ENCODE measurements at regions not wholly inside any gene's neighbourhood (a gene's known extent, or its start where the extent isn't known, plus 50 kb on each side); places are given as distances from the start of the nearest gene placed in this dataset.
"Not testable (repeated sequence)": the region's sequence is repeated elsewhere in the genome, so short reads cannot be mapped to it uniquely, and the experiment has no call there.

DNA sequence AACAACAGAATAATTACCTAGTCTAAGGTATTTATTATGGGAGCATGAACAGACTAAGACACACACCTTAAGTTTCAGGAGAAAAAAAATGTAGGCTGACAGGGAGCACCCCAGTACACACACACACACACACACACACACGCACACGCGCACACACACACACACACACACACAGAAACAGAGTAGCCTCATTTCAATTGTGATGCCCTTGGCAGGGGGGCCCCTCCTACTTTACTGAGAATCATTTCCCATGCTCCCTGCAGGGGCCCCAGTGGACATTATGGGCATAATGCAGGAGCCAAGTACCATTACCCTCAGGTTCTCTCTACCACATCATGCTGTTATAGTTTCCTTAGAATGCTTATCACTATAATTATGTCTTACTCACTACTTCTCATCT lies 104.9 kb downstream of the CDC7 start:
- H3K4me3 ChIP-seq (ENCODE audit: low read depth in 1 of 2, low read length in 2 of 2), result no peak overlapping the region
- H3K27ac ChIP-seq (ENCODE audit: low read depth, low read length), result no peak overlapping the region

DNA sequence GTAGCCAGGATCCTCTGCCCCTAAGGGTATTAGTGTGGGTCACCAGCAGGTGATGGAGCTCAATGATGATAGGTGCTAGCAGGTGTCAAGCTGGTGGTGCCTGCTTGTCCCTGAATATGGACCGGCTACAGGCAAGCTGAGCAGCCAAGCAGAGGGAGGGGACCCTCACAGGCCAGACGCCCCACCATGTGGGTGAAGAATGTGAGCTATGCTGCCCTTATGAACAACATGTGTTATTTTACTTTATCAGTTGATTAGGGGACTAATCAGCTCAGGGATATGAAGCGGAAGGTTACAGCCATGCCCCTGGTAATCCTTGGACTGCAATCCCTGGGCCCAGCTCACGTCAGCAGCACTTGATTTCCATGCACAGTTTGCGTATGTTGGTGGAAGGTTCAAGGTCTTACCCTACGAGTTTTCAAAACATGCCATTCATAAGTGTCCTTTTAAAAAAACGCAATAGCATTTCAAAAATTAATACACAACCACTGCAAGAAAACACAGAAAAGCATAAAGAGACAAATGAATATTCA lies 106.0 kb downstream of the CDC7 start:
- Histone ChIP-seq H3K4me1 (ENCODE audit: control insufficient read depth in 1 of 2, insufficient read depth in 2 of 2, low read length in 2 of 2) (no peaks in the 10 kb centered on the region), H3K27me3 (ENCODE audit: control insufficient read depth in 1 of 2, insufficient read depth in 2 of 2, low read length in 2 of 2) (no peaks in the 10 kb centered on the region), H3K9me3 (ENCODE audit: control insufficient read depth in 1 of 2, low read length in 2 of 2) (no peaks in the 10 kb centered on the region), H3K27ac (ENCODE audit: low read depth, low read length) (no peak overlapping the region), H3K4me3 (ENCODE audit: low read depth in 1 of 2, low read length in 2 of 2) (no peak overlapping the region), H3K36me3 (ENCODE audit: control insufficient read depth in 1 of 2, insufficient read depth in 2 of 2, low read length in 2 of 2) (no peaks in the 10 kb centered on the region), H3K9ac (ENCODE audit: low read depth in 1 of 2, low read length in 2 of 2) (no peak overlapping the region)

More for the DNA sequence above, 104.9 kb downstream of the CDC7 start:
- no peaks in the 10 kb centered on the region for H3K27me3 ChIP-seq (ENCODE audit: control insufficient read depth in 1 of 2, insufficient read depth in 2 of 2, low read length in 2 of 2)
- no peaks in the 10 kb centered on the region for H3K9me3 ChIP-seq (ENCODE audit: control insufficient read depth in 1 of 2, low read length in 2 of 2)
- H3K9ac ChIP-seq (ENCODE audit: low read depth in 1 of 2, low read length in 2 of 2), result no peak overlapping the region
- no peaks in the 10 kb centered on the region for H3K4me1 ChIP-seq (ENCODE audit: control insufficient read depth in 1 of 2, insufficient read depth in 2 of 2, low read length in 2 of 2)
- H3K36me3 ChIP-seq (ENCODE audit: control insufficient read depth in 1 of 2, insufficient read depth in 2 of 2, low read length in 2 of 2), result no peaks in the 10 kb centered on the region

GRCh38 chr1:91607686-91608085 lies 107.0 kb downstream of the CDC7 start:
- H3K27me3 ChIP-seq (ENCODE audit: control insufficient read depth in 1 of 2, insufficient read depth in 2 of 2, low read length in 2 of 2); H3K4me3 ChIP-seq (ENCODE audit: low read depth in 1 of 2, low read length in 2 of 2); H3K4me1 ChIP-seq (ENCODE audit: control insufficient read depth in 1 of 2, insufficient read depth in 2 of 2, low read length in 2 of 2); H3K36me3 ChIP-seq (ENCODE audit: control insufficient read depth in 1 of 2, insufficient read depth in 2 of 2, low read length in 2 of 2); H3K9ac ChIP-seq (ENCODE audit: low read depth in 1 of 2, low read length in 2 of 2); H3K9me3 ChIP-seq (ENCODE audit: control insufficient read depth in 1 of 2, low read length in 2 of 2); H3K27ac ChIP-seq (ENCODE audit: low read depth, low read length): not testable (repeated sequence)

- H3K36me3 ChIP-seq (ENCODE audit: control insufficient read depth in 1 of 2, insufficient read depth in 2 of 2, low read length in 2 of 2), result no peaks in the 10 kb centered on the region
- no peak overlapping the region for H3K4me3 ChIP-seq (ENCODE audit: low read depth in 1 of 2, low read length in 2 of 2)
- no peak overlapping the region for H3K27ac ChIP-seq (ENCODE audit: low read depth, low read length)
- H3K9ac ChIP-seq (ENCODE audit: low read depth in 1 of 2, low read length in 2 of 2), result no peak overlapping the region
- no peaks in the 10 kb centered on the region for H3K9me3 ChIP-seq (ENCODE audit: control insufficient read depth in 1 of 2, low read length in 2 of 2)
- H3K27me3 ChIP-seq (ENCODE audit: control insufficient read depth in 1 of 2, insufficient read depth in 2 of 2, low read length in 2 of 2), result no peaks in the 10 kb centered on the region
- H3K4me1 ChIP-seq (ENCODE audit: control insufficient read depth in 1 of 2, insufficient read depth in 2 of 2, low read length in 2 of 2), result no peaks in the 10 kb centered on the region
Observed at GRCh38 chr1:91608876-91609275, 108.2 kb downstream of the CDC7 start.

DNA sequence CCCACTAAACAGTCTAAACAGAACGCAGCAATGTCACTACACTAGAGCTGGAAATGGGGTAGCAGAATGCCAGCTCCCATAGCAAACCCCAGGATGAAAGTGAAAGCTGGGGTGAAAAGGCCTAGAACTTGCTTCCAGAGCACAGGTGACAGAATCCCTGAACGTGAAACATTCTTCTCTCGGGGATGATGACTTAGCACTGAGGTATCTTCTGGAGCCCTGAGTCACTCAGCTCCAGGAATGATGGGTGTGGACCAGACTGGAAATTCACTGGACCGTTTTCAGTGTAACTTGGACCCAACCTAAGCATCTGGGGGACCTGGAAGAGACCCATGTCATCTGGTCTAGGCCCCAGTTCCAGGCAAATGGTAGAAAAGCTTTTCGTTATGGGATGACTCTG lies 108.9 kb downstream of the CDC7 start:
- H3K9me3 ChIP-seq (ENCODE audit: control insufficient read depth in 1 of 2, low read length in 2 of 2), result no peaks in the 10 kb centered on the region
- H3K4me3 ChIP-seq (ENCODE audit: low read depth in 1 of 2, low read length in 2 of 2), result no peak overlapping the region
- H3K27ac ChIP-seq (ENCODE audit: low read depth, low read length), result no peak overlapping the region
- H3K4me1 ChIP-seq (ENCODE audit: control insufficient read depth in 1 of 2, insufficient read depth in 2 of 2, low read length in 2 of 2), result no peaks in the 10 kb centered on the region
- H3K27me3 ChIP-seq (ENCODE audit: control insufficient read depth in 1 of 2, insufficient read depth in 2 of 2, low read length in 2 of 2), result no peaks in the 10 kb centered on the region
- no peak overlapping the region for H3K9ac ChIP-seq (ENCODE audit: low read depth in 1 of 2, low read length in 2 of 2)
- no peaks in the 10 kb centered on the region for H3K36me3 ChIP-seq (ENCODE audit: control insufficient read depth in 1 of 2, insufficient read depth in 2 of 2, low read length in 2 of 2)

- Histone ChIP-seq H3K4me1 (ENCODE audit: control insufficient read depth in 1 of 2, insufficient read depth in 2 of 2, low read length in 2 of 2) (no peaks in the 10 kb centered on the region), H3K9ac (ENCODE audit: low read depth in 1 of 2, low read length in 2 of 2) (no peak overlapping the region), H3K27me3 (ENCODE audit: control insufficient read depth in 1 of 2, insufficient read depth in 2 of 2, low read length in 2 of 2) (no peaks in the 10 kb centered on the region), H3K9me3 (ENCODE audit: control insufficient read depth in 1 of 2, low read length in 2 of 2) (no peaks in the 10 kb centered on the region), H3K4me3 (ENCODE audit: low read depth in 1 of 2, low read length in 2 of 2) (no peak overlapping the region), H3K27ac (ENCODE audit: low read depth, low read length) (no peak overlapping the region), H3K36me3 (ENCODE audit: control insufficient read depth in 1 of 2, insufficient read depth in 2 of 2, low read length in 2 of 2) (no peaks in the 10 kb centered on the region)
Observed at GRCh38 chr1:91610102-91610501, 109.5 kb downstream of the CDC7 start.

- Histone ChIP-seq H3K4me3 (ENCODE audit: low read depth in 1 of 2, low read length in 2 of 2) (no peak overlapping the region), H3K9me3 (ENCODE audit: control insufficient read depth in 1 of 2, low read length in 2 of 2) (no peaks in the 10 kb centered on the region), H3K36me3 (ENCODE audit: control insufficient read depth in 1 of 2, insufficient read depth in 2 of 2, low read length in 2 of 2) (no peaks in the 10 kb centered on the region), H3K4me1 (ENCODE audit: control insufficient read depth in 1 of 2, insufficient read depth in 2 of 2, low read length in 2 of 2) (no peaks in the 10 kb centered on the region), H3K9ac (ENCODE audit: low read depth in 1 of 2, low read length in 2 of 2) (no peak overlapping the region), H3K27me3 (ENCODE audit: control insufficient read depth in 1 of 2, insufficient read depth in 2 of 2, low read length in 2 of 2) (no peaks in the 10 kb centered on the region), H3K27ac (ENCODE audit: low read depth, low read length) (no peak overlapping the region)
Observed at GRCh38 chr1:91610789-91611188, 110.1 kb downstream of the CDC7 start.

GRCh38 chr1:91611483-91611917 lies 110.8 kb downstream of the CDC7 start:
- no peaks in the 10 kb centered on the region for H3K9me3 ChIP-seq (ENCODE audit: control insufficient read depth in 1 of 2, low read length in 2 of 2)
- no peak overlapping the region for H3K4me3 ChIP-seq (ENCODE audit: low read depth in 1 of 2, low read length in 2 of 2)

GRCh38 chr1:91613595-91613994 lies 112.9 kb downstream of the CDC7 start:
- Histone ChIP-seq H3K9ac (ENCODE audit: low read depth in 1 of 2, low read length in 2 of 2) (no peak overlapping the region), H3K36me3 (ENCODE audit: control insufficient read depth in 1 of 2, insufficient read depth in 2 of 2, low read length in 2 of 2) (no peaks in the 10 kb centered on the region), H3K27me3 (ENCODE audit: control insufficient read depth in 1 of 2, insufficient read depth in 2 of 2, low read length in 2 of 2) (no peaks in the 10 kb centered on the region), H3K4me1 (ENCODE audit: control insufficient read depth in 1 of 2, insufficient read depth in 2 of 2, low read length in 2 of 2) (no peaks in the 10 kb centered on the region), H3K27ac (ENCODE audit: low read depth, low read length) (no peak overlapping the region), H3K4me3 (ENCODE audit: low read depth in 1 of 2, low read length in 2 of 2) (no peak overlapping the region), H3K9me3 (ENCODE audit: control insufficient read depth in 1 of 2, low read length in 2 of 2) (no peaks in the 10 kb centered on the region)

More at GRCh38 chr1:91611483-91611917, 110.8 kb downstream of the CDC7 start:
- Histone ChIP-seq H3K36me3 (ENCODE audit: control insufficient read depth in 1 of 2, insufficient read depth in 2 of 2, low read length in 2 of 2) (no peaks in the 10 kb centered on the region), H3K9ac (ENCODE audit: low read depth in 1 of 2, low read length in 2 of 2) (no peak overlapping the region), H3K4me1 (ENCODE audit: control insufficient read depth in 1 of 2, insufficient read depth in 2 of 2, low read length in 2 of 2) (no peaks in the 10 kb centered on the region), H3K27me3 (ENCODE audit: control insufficient read depth in 1 of 2, insufficient read depth in 2 of 2, low read length in 2 of 2) (no peaks in the 10 kb centered on the region), H3K27ac (ENCODE audit: low read depth, low read length) (no peak overlapping the region)

DNA sequence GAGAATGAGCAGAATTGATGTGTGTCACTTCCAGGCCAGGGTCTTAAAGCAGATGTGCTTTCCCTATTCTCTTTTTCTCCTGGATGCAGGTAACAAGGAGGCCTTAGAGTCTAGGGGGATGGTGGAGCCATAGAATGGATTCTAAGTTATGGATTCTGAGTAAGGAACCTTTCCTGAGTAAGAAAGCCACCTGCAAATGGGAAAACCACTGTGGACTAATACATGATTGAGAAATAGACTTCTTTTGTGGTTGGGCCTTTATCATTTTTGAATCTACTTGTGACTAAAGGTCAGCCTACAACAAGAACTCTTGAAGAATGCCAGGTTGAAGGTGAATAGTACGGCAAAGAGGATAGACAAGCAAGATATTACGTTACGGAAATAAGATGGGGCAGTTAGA lies 116.1 kb downstream of the CDC7 start:
- Histone ChIP-seq H3K27ac (ENCODE audit: low read depth, low read length) (no peak overlapping the region), H3K4me1 (ENCODE audit: control insufficient read depth in 1 of 2, insufficient read depth in 2 of 2, low read length in 2 of 2) (no peaks in the 10 kb centered on the region), H3K4me3 (ENCODE audit: low read depth in 1 of 2, low read length in 2 of 2) (no peak overlapping the region), H3K27me3 (ENCODE audit: control insufficient read depth in 1 of 2, insufficient read depth in 2 of 2, low read length in 2 of 2) (no peaks in the 10 kb centered on the region), H3K9me3 (ENCODE audit: control insufficient read depth in 1 of 2, low read length in 2 of 2) (no peaks in the 10 kb centered on the region), H3K9ac (ENCODE audit: low read depth in 1 of 2, low read length in 2 of 2) (no peak overlapping the region), H3K36me3 (ENCODE audit: control insufficient read depth in 1 of 2, insufficient read depth in 2 of 2, low read length in 2 of 2) (no peaks in the 10 kb centered on the region)

GRCh38 chr1:91617285-91617765 lies 116.7 kb downstream of the CDC7 start:
- Histone ChIP-seq H3K9ac (ENCODE audit: low read depth in 1 of 2, low read length in 2 of 2) (no peak overlapping the region), H3K27ac (ENCODE audit: low read depth, low read length) (no peak overlapping the region), H3K9me3 (ENCODE audit: control insufficient read depth in 1 of 2, low read length in 2 of 2) (no peaks in the 10 kb centered on the region), H3K27me3 (ENCODE audit: control insufficient read depth in 1 of 2, insufficient read depth in 2 of 2, low read length in 2 of 2) (no peaks in the 10 kb centered on the region), H3K4me3 (ENCODE audit: low read depth in 1 of 2, low read length in 2 of 2) (no peak overlapping the region), H3K36me3 (ENCODE audit: control insufficient read depth in 1 of 2, insufficient read depth in 2 of 2, low read length in 2 of 2) (no peaks in the 10 kb centered on the region), H3K4me1 (ENCODE audit: control insufficient read depth in 1 of 2, insufficient read depth in 2 of 2, low read length in 2 of 2) (no peaks in the 10 kb centered on the region)

All from duodenal mucosa (tissue), 2 donors.